NCI-H69 (cell line): ENCODE measurements at regions not wholly inside any gene's neighbourhood (a gene's known extent, or its start where the extent isn't known, plus 50 kb on each side); places are given as distances from the start of the nearest gene placed in this dataset.

ENCODE experiments used
- DNase-seq: peaks from one replicate; lab custom pipeline; 2025; lab: John Stamatoyannopoulos, UW

- no peak for DNase-seq
Observed at GRCh38 chr18:46295416-46295815, 191.2 kb downstream of the HAUS1 start.

- no peak for DNase-seq
Observed at GRCh38 chr18:46296656-46297055, 192.5 kb downstream of the HAUS1 start.

GRCh38 chr18:46297124-46297523 lies 192.9 kb downstream of the HAUS1 start:
- DNase-seq = no peak

GRCh38 chr18:46297621-46298020 lies 193.4 kb downstream of the HAUS1 start:
- no peak for DNase-seq

GRCh38 chr18:46298511-46298910 lies 194.3 kb downstream of the HAUS1 start:
- DNase-seq = no peak

GRCh38 chr18:46299465-46300008 lies 195.4 kb downstream of the HAUS1 start:
- DNase-seq = no peak

- peak; percentile 48 for DNase-seq
Observed at GRCh38 chr18:46301081-46301480, 196.9 kb downstream of the HAUS1 start.

- peak; percentile 46 for DNase-seq
Observed at GRCh38 chr18:46301571-46301970, 197.4 kb downstream of the HAUS1 start.

- peak; percentile 39 for DNase-seq
Observed at GRCh38 chr18:46302528-46303485, 198.6 kb downstream of the HAUS1 start.

GRCh38 chr18:46310258-46310657 lies 206.1 kb downstream of the HAUS1 start:
- no peak for DNase-seq

- no peak for DNase-seq
Observed at GRCh38 chr18:46310675-46311345, 206.6 kb downstream of the HAUS1 start.

GRCh38 chr18:46311491-46311890 lies 207.3 kb downstream of the HAUS1 start:
- no peak for DNase-seq

- DNase-seq = no peak
Observed at GRCh38 chr18:46312221-46312620, 208.0 kb downstream of the HAUS1 start.

GRCh38 chr18:46313521-46313920 lies 209.3 kb downstream of the HAUS1 start:
- DNase-seq = no peak

- DNase-seq = no peak
Observed at GRCh38 chr18:46314011-46314410, 209.8 kb downstream of the HAUS1 start.

- no peak for DNase-seq
Observed at GRCh38 chr18:46315161-46315560, 211.0 kb downstream of the HAUS1 start.

GRCh38 chr18:46318356-46318755 lies 214.2 kb downstream of the HAUS1 start:
- no peak for DNase-seq

- no peak for DNase-seq
Observed at GRCh38 chr18:46319783-46320182, 215.6 kb downstream of the HAUS1 start.

GRCh38 chr18:46320297-46320696 lies 216.1 kb downstream of the HAUS1 start:
- no peak for DNase-seq

GRCh38 chr18:46320928-46321711 lies 216.9 kb downstream of the HAUS1 start:
- no peak for DNase-seq

- no peak for DNase-seq
Observed at GRCh38 chr18:46321955-46322354, 217.8 kb downstream of the HAUS1 start.

GRCh38 chr18:46322411-46322891 lies 218.3 kb downstream of the HAUS1 start:
- no peak for DNase-seq
